Panc1 (cell line): ENCODE measurements at regions not wholly inside any gene's neighbourhood (a gene's known extent, or its start where the extent isn't known, plus 50 kb on each side); places are given as distances from the start of the nearest gene placed in this dataset.

ENCODE experiments used
- ATAC-seq: fragments of 200-7000 bp; cut with Tn5 transposase; 2 replicates; pipeline ENCODE4 v1.9.1; 2020; ENCODE audit warnings: mild to moderate bottlenecking, moderate library complexity
- BruUV-seq: library from RNA; stranded (reverse); fragments of 400-500 nt; replicated peaks from 2 replicates; lab custom pipeline; 2021; lab: Mats Ljungman, UMichigan
- CTCF ChIA-PET: fragments of 300-600 bp; sonication (Branson Sonifier 250); formaldehyde crosslinking; loops from one replicate; lab custom pipeline; 2022; ENCODE audit warnings: antibody characterized with exemption; lab: Charles Lee
- POLR2A ChIA-PET: fragments of 300-600 bp; sonication (Branson Sonifier 250); formaldehyde crosslinking; loops from one replicate; lab custom pipeline; 2022; ENCODE audit warnings: antibody characterized with exemption; lab: Charles Lee
- DNase-seq: peaks from one replicate; pipeline ENCODE4 v3.0.0-alpha.2; 2010; ENCODE audit warnings: low read depth, low spot score
- H3K27ac ChIP-seq: 2 replicates; pipeline ENCODE4 v1.5.1; 2011; ENCODE audit warnings: mild to moderate bottlenecking, low read length, inconsistent platforms
- H3K27me3 ChIP-seq: fragments of 200-500 bp; sonication (Bioruptor generic); 2 replicates; pipeline ENCODE4 v1.6.0; 2014; ENCODE audit warnings: low read length, inconsistent platforms; ENCODE audit not compliant: control insufficient read depth, insufficient read depth
- H3K36me3 ChIP-seq: fragments of 200-500 bp; sonication (Bioruptor generic); 2 replicates; pipeline ENCODE4 v1.5.1; 2014; ENCODE audit warnings: inconsistent platforms, mild to moderate bottlenecking, low read length, moderate library complexity; ENCODE audit not compliant: control insufficient read depth, insufficient read depth
- H3K4me1 ChIP-seq: 2 replicates; pipeline ENCODE4 v1.5.1; 2011; ENCODE audit warnings: inconsistent platforms, mild to moderate bottlenecking, low read length, moderate library complexity; ENCODE audit not compliant: control insufficient read depth, insufficient read depth
- H3K4me3 ChIP-seq, 2 experiments: 2 replicates each; pipeline ENCODE4 v1.5.1; 2011 to 2012; ENCODE audit warnings: low read depth in 2 of 2, low read length in 2 of 2, mild to moderate bottlenecking in 2 of 2, inconsistent platforms in 1 of 2, moderate library complexity in 1 of 2
- H3K9me3 ChIP-seq: fragments of 200-500 bp; sonication (Bioruptor generic); 2 replicates; pipeline ENCODE4 v1.5.1; 2014; ENCODE audit warnings: low read depth, mild to moderate bottlenecking, inconsistent platforms, low read length, moderate library complexity; ENCODE audit not compliant: control insufficient read depth, insufficient read depth
- POLR2AphosphoS5 ChIP-seq: IDR thresholded peaks from 2 replicates; pipeline ENCODE4 v1.6.1; 2012; ENCODE audit warnings: mild to moderate bottlenecking, low read depth, low read length, moderate library complexity
- SIN3A ChIP-seq: IDR thresholded peaks from 2 replicates; pipeline ENCODE4 v1.6.1; 2012; ENCODE audit warnings: low read depth, mild to moderate bottlenecking, low read length, moderate library complexity, borderline replicate concordance; ENCODE audit not compliant: insufficient read depth
- TCF7L2 ChIP-seq: IDR thresholded peaks from 2 replicates; pipeline ENCODE4 v1.6.1; 2011; ENCODE audit warnings: mild to moderate bottlenecking, low read depth, low read length, inconsistent platforms
- in situ Hi-C: cut with HindIII; loops from 2 replicates; pipeline ENCODE4 v1.10.0; 2016; ENCODE audit warnings: low sequenced_read_pairs, low pct_unique_long_range_greater_than_20kb
- intact Hi-C: fragments of 100-400 bp; cut with micrococcal nuclease; formaldehyde crosslinking; loops from one replicate; pipeline ENCODE4 v1.10.0; 2022; ENCODE audit not compliant: unreplicated experiment
- TF ChIP-seq, protein P1 (sequence below), 2 experiments: IDR thresholded peaks; 2 replicates each; pipeline ENCODE4 v1.6.1; 2011 to 2012; ENCODE audit warnings: low read depth in 2 of 2, control low read depth in 1 of 2, low read length in 1 of 2, mild to moderate bottlenecking in 1 of 2, moderate library complexity in 1 of 2; ENCODE audit not compliant: insufficient read depth in 1 of 2
- TF ChIP-seq, protein P2 (sequence below): fragments of 450-650 bp; IDR thresholded peaks from 2 replicates; pipeline ENCODE4 v1.5.1; 2017; ENCODE audit warnings: mild to moderate bottlenecking

DNA sequence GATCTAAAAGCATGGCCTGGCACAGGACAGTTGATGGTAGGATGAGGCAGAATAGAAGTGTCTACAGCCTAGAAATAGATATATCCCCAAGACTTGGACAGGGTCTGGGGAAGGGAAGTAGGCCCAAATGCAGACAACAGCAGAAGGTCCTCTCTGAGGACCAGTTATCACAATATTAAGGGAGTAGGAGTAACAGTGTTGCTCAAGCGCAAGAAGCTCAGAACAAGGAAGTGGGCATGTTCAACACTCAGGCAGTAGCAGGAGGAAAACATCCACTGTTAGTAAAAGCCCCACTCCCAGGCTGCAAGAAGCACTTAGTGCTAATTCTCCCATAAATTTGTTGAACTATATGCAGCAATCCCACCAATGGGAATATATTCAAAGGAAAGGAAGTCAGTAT, 314.7 kb downstream of the METTL4 start:
- POLR2A ChIA-PET = no interaction called here

DNA sequence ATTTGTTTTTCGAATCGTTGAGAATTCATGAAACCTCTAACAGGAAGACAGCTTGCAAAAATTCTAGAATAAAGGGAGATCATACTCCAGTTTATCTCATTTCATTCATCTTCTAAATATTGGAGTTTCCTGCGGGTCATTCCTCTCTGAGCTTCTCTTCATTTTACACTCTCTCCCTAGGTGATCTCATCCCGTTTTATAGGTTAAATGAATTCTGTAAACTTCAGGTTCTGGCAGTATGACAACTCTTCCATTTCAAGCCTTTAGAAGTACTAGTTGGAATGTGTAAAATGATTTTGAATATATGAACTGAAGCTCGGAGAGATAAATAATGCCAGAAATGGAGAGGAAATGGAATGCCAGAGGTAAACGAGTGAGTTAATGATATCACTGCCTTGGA, 312.4 kb downstream of the METTL4 start:
- no peaks in the 10 kb centered on the region for H3K4me1 ChIP-seq
- no peak overlapping the region for H3K4me3 ChIP-seq
- TF ChIP-seq, protein P1, sequence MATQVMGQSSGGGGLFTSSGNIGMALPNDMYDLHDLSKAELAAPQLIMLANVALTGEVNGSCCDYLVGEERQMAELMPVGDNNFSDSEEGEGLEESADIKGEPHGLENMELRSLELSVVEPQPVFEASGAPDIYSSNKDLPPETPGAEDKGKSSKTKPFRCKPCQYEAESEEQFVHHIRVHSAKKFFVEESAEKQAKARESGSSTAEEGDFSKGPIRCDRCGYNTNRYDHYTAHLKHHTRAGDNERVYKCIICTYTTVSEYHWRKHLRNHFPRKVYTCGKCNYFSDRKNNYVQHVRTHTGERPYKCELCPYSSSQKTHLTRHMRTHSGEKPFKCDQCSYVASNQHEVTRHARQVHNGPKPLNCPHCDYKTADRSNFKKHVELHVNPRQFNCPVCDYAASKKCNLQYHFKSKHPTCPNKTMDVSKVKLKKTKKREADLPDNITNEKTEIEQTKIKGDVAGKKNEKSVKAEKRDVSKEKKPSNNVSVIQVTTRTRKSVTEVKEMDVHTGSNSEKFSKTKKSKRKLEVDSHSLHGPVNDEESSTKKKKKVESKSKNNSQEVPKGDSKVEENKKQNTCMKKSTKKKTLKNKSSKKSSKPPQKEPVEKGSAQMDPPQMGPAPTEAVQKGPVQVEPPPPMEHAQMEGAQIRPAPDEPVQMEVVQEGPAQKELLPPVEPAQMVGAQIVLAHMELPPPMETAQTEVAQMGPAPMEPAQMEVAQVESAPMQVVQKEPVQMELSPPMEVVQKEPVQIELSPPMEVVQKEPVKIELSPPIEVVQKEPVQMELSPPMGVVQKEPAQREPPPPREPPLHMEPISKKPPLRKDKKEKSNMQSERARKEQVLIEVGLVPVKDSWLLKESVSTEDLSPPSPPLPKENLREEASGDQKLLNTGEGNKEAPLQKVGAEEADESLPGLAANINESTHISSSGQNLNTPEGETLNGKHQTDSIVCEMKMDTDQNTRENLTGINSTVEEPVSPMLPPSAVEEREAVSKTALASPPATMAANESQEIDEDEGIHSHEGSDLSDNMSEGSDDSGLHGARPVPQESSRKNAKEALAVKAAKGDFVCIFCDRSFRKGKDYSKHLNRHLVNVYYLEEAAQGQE (IDR thresholded peaks at IDR 0.05; ENCODE audit: insufficient read depth in 1 of 2, low read depth in 2 of 2, low read length in 1 of 2) = no peak
- TF ChIP-seq POLR2AphosphoS5 = no peak
- TF ChIP-seq, protein P2, sequence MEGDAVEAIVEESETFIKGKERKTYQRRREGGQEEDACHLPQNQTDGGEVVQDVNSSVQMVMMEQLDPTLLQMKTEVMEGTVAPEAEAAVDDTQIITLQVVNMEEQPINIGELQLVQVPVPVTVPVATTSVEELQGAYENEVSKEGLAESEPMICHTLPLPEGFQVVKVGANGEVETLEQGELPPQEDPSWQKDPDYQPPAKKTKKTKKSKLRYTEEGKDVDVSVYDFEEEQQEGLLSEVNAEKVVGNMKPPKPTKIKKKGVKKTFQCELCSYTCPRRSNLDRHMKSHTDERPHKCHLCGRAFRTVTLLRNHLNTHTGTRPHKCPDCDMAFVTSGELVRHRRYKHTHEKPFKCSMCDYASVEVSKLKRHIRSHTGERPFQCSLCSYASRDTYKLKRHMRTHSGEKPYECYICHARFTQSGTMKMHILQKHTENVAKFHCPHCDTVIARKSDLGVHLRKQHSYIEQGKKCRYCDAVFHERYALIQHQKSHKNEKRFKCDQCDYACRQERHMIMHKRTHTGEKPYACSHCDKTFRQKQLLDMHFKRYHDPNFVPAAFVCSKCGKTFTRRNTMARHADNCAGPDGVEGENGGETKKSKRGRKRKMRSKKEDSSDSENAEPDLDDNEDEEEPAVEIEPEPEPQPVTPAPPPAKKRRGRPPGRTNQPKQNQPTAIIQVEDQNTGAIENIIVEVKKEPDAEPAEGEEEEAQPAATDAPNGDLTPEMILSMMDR = no peak
- TF ChIP-seq TCF7L2 = no peak
- TF ChIP-seq SIN3A = no peak
- no peak for DNase-seq
- intact Hi-C loops = no loop called here
- in situ Hi-C loops = no loop called here
- ChIA-PET CTCF (no interaction called here), POLR2A (interaction anchor here (0.6 kb wide), 1 partner anchor 1218 kb away, joined by 5 read pairs; no protein-coding TSS in a partner anchor)
- no peaks in the 10 kb centered on the region for H3K27me3 ChIP-seq
- BruUV-seq = no TSS peak
- no peak for ATAC-seq
- H3K36me3 ChIP-seq = no peaks in the 10 kb centered on the region
- H3K9me3 ChIP-seq = no peaks in the 10 kb centered on the region
- no peak overlapping the region for H3K27ac ChIP-seq

More for the DNA sequence above, 314.7 kb downstream of the METTL4 start:
- no peak overlapping the region for H3K27ac ChIP-seq
- intact Hi-C loops (no loop called here), in situ Hi-C loops (no loop called here)
- no peaks in the 10 kb centered on the region for H3K36me3 ChIP-seq
- no TSS peak for BruUV-seq
- CTCF ChIA-PET = no interaction called here
- ATAC-seq (no peak), DNase-seq (no peak)
- H3K4me1 ChIP-seq = no peaks in the 10 kb centered on the region
- no peak overlapping the region for H3K4me3 ChIP-seq
- H3K9me3 ChIP-seq = no peaks in the 10 kb centered on the region
- TF ChIP-seq TCF7L2 (no peak), POLR2AphosphoS5 (no peak), SIN3A (no peak)
- TF ChIP-seq, protein P2 = no peak
- TF ChIP-seq, protein P1 (IDR thresholded peaks at IDR 0.05; ENCODE audit: insufficient read depth in 1 of 2, low read depth in 2 of 2, low read length in 1 of 2) = no peak
- H3K27me3 ChIP-seq = no peaks in the 10 kb centered on the region
